ENCODE measurements at regions not wholly inside any gene's neighbourhood (a gene's known extent, or its start where the extent isn't known, plus 50 kb on each side); places are given as distances from the start of the nearest gene placed in this dataset.

GRCh38 chr13:92991692-92992091 lies 234.9 kb upstream of the GPC6 start:
- Histone ChIP-seq H3K4me1 (no peaks in the 10 kb centered on the region), H3K4me3 (no peak overlapping the region), H3K27me3 (no peaks in the 10 kb centered on the region), H3K9ac (ENCODE audit: low read depth in 2 of 2, low read length in 2 of 2) (no peak overlapping the region), H3K36me3 (no peaks in the 10 kb centered on the region), H3K27ac (no peak overlapping the region), H3K9me3 (no peaks in the 10 kb centered on the region)
- no peak for TF ChIP-seq CTCF (IDR thresholded peaks at IDR 0.05)
- no peak for DNase-seq
- intact Hi-C loops (cut with DNase I), result no loop called here

- no peak for TF ChIP-seq CTCF (IDR thresholded peaks at IDR 0.05)
- Histone ChIP-seq H3K9ac (ENCODE audit: low read depth in 2 of 2, low read length in 2 of 2) (no peak overlapping the region), H3K27ac (no peak overlapping the region), H3K4me1 (no peaks in the 10 kb centered on the region), H3K4me3 (no peak overlapping the region), H3K27me3 (no peaks in the 10 kb centered on the region), H3K36me3 (no peaks in the 10 kb centered on the region), H3K9me3 (no peaks in the 10 kb centered on the region)
- DNase-seq, result no peak
- intact Hi-C loops (cut with DNase I), result no loop called here
Measured at GRCh38 chr13:92994056-92994455, 232.6 kb upstream of the GPC6 start.

- no peaks in the 10 kb centered on the region for H3K27me3 ChIP-seq
- no peak overlapping the region for H3K4me3 ChIP-seq
- intact Hi-C loops (cut with DNase I), result no loop called here
- no peaks in the 10 kb centered on the region for H3K4me1 ChIP-seq
- H3K9ac ChIP-seq (ENCODE audit: low read depth in 2 of 2, low read length in 2 of 2), result no peak overlapping the region
- H3K9me3 ChIP-seq, result no peaks in the 10 kb centered on the region
- DNase-seq, result no peak
- no peak for TF ChIP-seq CTCF (IDR thresholded peaks at IDR 0.05)
- H3K27ac ChIP-seq, result no peak overlapping the region
- no peaks in the 10 kb centered on the region for H3K36me3 ChIP-seq
Measured at GRCh38 chr13:93001866-93002461, 224.6 kb upstream of the GPC6 start.

- Histone ChIP-seq H3K27me3 (no peaks in the 10 kb centered on the region), H3K36me3 (no peaks in the 10 kb centered on the region), H3K27ac (no peak overlapping the region), H3K4me1 (no peaks in the 10 kb centered on the region), H3K9me3 (no peaks in the 10 kb centered on the region), H3K9ac (ENCODE audit: low read depth in 2 of 2, low read length in 2 of 2) (no peak overlapping the region), H3K4me3 (no peak overlapping the region)
- intact Hi-C loops (cut with DNase I), result no loop called here
- no peak for TF ChIP-seq CTCF (IDR thresholded peaks at IDR 0.05)
- no peak for DNase-seq
Measured at GRCh38 chr13:93003531-93003930, 223.1 kb upstream of the GPC6 start.

- H3K27ac ChIP-seq, result no peak overlapping the region
- no peaks in the 10 kb centered on the region for H3K27me3 ChIP-seq
- H3K4me1 ChIP-seq, result no peaks in the 10 kb centered on the region
- no peak for DNase-seq
- H3K36me3 ChIP-seq, result no peaks in the 10 kb centered on the region
- H3K9me3 ChIP-seq, result no peaks in the 10 kb centered on the region
- no peak for TF ChIP-seq CTCF (IDR thresholded peaks at IDR 0.05)
- intact Hi-C loops (cut with DNase I), result no loop called here
- no peak overlapping the region for H3K4me3 ChIP-seq
- H3K9ac ChIP-seq (ENCODE audit: low read depth in 2 of 2, low read length in 2 of 2), result no peak overlapping the region
Measured at GRCh38 chr13:93004919-93005318, 221.7 kb upstream of the GPC6 start.
